ENCODE measurements at regions not wholly inside any gene's neighbourhood (a gene's known extent, or its start where the extent isn't known, plus 50 kb on each side); places are given as distances from the start of the nearest gene placed in this dataset.
A peak's percentile ranks its signal among the peaks of the same experiment; 100 is the strongest.

GRCh38 chr18:63071701-63072141, 247.8 kb downstream of the BCL2 start:
- Histone ChIP-seq H3K27ac (ENCODE audit: low read depth, low read length) (no peak overlapping the region), H3K4me3 (ENCODE audit: low read length) (no peak overlapping the region), H3K4me1 (ENCODE audit: control insufficient read depth in 2 of 2, insufficient read depth in 2 of 2, low read length in 2 of 2) (no peaks in the 10 kb centered on the region), H3K36me3 (ENCODE audit: control insufficient read depth in 2 of 3, insufficient read depth in 3 of 3, low read length in 3 of 3) (no peaks in the 10 kb centered on the region), H3K27me3 (ENCODE audit: control insufficient read depth in 2 of 2, insufficient read depth in 2 of 2, low read length in 2 of 2) (no peaks in the 10 kb centered on the region), H3K9me3 (ENCODE audit: control insufficient read depth in 2 of 3, low read length in 3 of 3) (no peaks in the 10 kb centered on the region)
- H3K27me3 Mint-ChIP-seq: peaks cover 0 to 21% (median 0%) of the 10 kb centered on the region in 5 donors
- CTCF ChIA-PET: no interaction called here
- H3K27ac Mint-ChIP-seq: no peak overlapping the region
- H3K36me3 Mint-ChIP-seq: no peaks in the 10 kb centered on the region
- H3K4me3 Mint-ChIP-seq: no peak overlapping the region
- POLR2A ChIA-PET: interaction anchor here (0.8 kb wide), 1 partner anchor 113 kb away, joined by 3 read pairs; no protein-coding TSS in a partner anchor
- H3K4me1 Mint-ChIP-seq: peaks cover 0 to 16% (median 12%) of the 10 kb centered on the region in 7 donors
- ATAC-seq (no peak), DNase-seq (no peak)
- H3K9me3 Mint-ChIP-seq: no peaks in the 10 kb centered on the region
- intact Hi-C loops (cut with micrococcal nuclease): loop anchor here (10.0 kb wide), 2 partner anchors 53 to 357 kb away; partner anchors contain the start of gene PHLPP1 (in 1 of the 2)

GRCh38 chr18:63070767-63071502, 248.6 kb downstream of the BCL2 start:
- no peak for ATAC-seq
- Mint-ChIP-seq H3K27me3 (peaks cover 0 to 19% (median 0%) of the 10 kb centered on the region in 5 donors), H3K9me3 (no peaks in the 10 kb centered on the region), H3K4me3 (no peak overlapping the region), H3K27ac (no peak overlapping the region), H3K36me3 (no peaks in the 10 kb centered on the region), H3K4me1 (peaks cover 0 to 16% (median 12%) of the 10 kb centered on the region in 7 donors)
- Histone ChIP-seq H3K4me1 (ENCODE audit: control insufficient read depth in 2 of 2, insufficient read depth in 2 of 2, low read length in 2 of 2) (no peaks in the 10 kb centered on the region), H3K36me3 (ENCODE audit: control insufficient read depth in 2 of 3, insufficient read depth in 3 of 3, low read length in 3 of 3) (no peaks in the 10 kb centered on the region), H3K27ac (ENCODE audit: low read depth, low read length) (no peak overlapping the region), H3K27me3 (ENCODE audit: control insufficient read depth in 2 of 2, insufficient read depth in 2 of 2, low read length in 2 of 2) (no peaks in the 10 kb centered on the region), H3K4me3 (ENCODE audit: low read length) (no peak overlapping the region), H3K9me3 (ENCODE audit: control insufficient read depth in 2 of 3, low read length in 3 of 3) (no peaks in the 10 kb centered on the region)
- DNase-seq: no peak
- intact Hi-C loops (cut with micrococcal nuclease): loop anchor here (10.0 kb wide), 2 partner anchors 54 to 356 kb away; partner anchors contain the start of gene PHLPP1 (in 1 of the 2)
- POLR2A ChIA-PET: interaction anchor here (0.5 to 0.6 kb wide), 2 partner anchors 47 to 489 kb away, joined by 3 read pairs; no protein-coding TSS in a partner anchor
- CTCF ChIA-PET: no interaction called here

GRCh38 chr18:63069496-63069895, 250.1 kb downstream of the BCL2 start:
- no peak overlapping the region for H3K27ac ChIP-seq (ENCODE audit: low read depth, low read length)
- POLR2A ChIA-PET: no interaction called here
- intact Hi-C loops (cut with micrococcal nuclease): no loop called here
- H3K36me3 ChIP-seq (ENCODE audit: control insufficient read depth in 2 of 3, insufficient read depth in 3 of 3, low read length in 3 of 3): no peaks in the 10 kb centered on the region
- Mint-ChIP-seq H3K9me3 (no peaks in the 10 kb centered on the region), H3K4me1 (peaks cover 0 to 8% (median 0%) of the 10 kb centered on the region in 7 donors), H3K36me3 (no peaks in the 10 kb centered on the region), H3K4me3 (no peak overlapping the region), H3K27ac (peak overlapping the region in 1 of 9 donors; percentile 0), H3K27me3 (peaks cover 0 to 24% (median 0%) of the 10 kb centered on the region in 5 donors)
- no peak overlapping the region for H3K4me3 ChIP-seq (ENCODE audit: low read length)
- no peak for ATAC-seq
- no peaks in the 10 kb centered on the region for H3K9me3 ChIP-seq (ENCODE audit: control insufficient read depth in 2 of 3, low read length in 3 of 3)
- no peaks in the 10 kb centered on the region for H3K27me3 ChIP-seq (ENCODE audit: control insufficient read depth in 2 of 2, insufficient read depth in 2 of 2, low read length in 2 of 2)
- no peaks in the 10 kb centered on the region for H3K4me1 ChIP-seq (ENCODE audit: control insufficient read depth in 2 of 2, insufficient read depth in 2 of 2, low read length in 2 of 2)
- DNase-seq: no peak
- CTCF ChIA-PET: no interaction called here

- H3K27me3 Mint-ChIP-seq: peaks cover 0 to 33% (median 0%) of the 10 kb centered on the region in 5 donors
- H3K4me3 ChIP-seq (ENCODE audit: low read length): no peak overlapping the region
- no peaks in the 10 kb centered on the region for H3K36me3 ChIP-seq (ENCODE audit: control insufficient read depth in 2 of 3, insufficient read depth in 3 of 3, low read length in 3 of 3)
- H3K9me3 ChIP-seq (ENCODE audit: control insufficient read depth in 2 of 3, low read length in 3 of 3): no peaks in the 10 kb centered on the region
- intact Hi-C loops (cut with micrococcal nuclease): no loop called here
- ChIA-PET POLR2A (interaction anchor here (0.6 kb wide), 1 partner anchor 59 kb away, joined by 3 read pairs; no protein-coding TSS in a partner anchor), CTCF (no interaction called here)
- no peak overlapping the region for H3K27ac ChIP-seq (ENCODE audit: low read depth, low read length)
- no peaks in the 10 kb centered on the region for H3K36me3 Mint-ChIP-seq
- peaks cover 0 to 8% (median 0%) of the 10 kb centered on the region in 7 donors for H3K4me1 Mint-ChIP-seq
- H3K4me3 Mint-ChIP-seq: no peak overlapping the region
- H3K27ac Mint-ChIP-seq: no peak overlapping the region
- ATAC-seq: no peak
- no peaks in the 10 kb centered on the region for H3K9me3 Mint-ChIP-seq
- H3K4me1 ChIP-seq (ENCODE audit: control insufficient read depth in 2 of 2, insufficient read depth in 2 of 2, low read length in 2 of 2): no peaks in the 10 kb centered on the region
- H3K27me3 ChIP-seq (ENCODE audit: control insufficient read depth in 2 of 2, insufficient read depth in 2 of 2, low read length in 2 of 2): no peaks in the 10 kb centered on the region
- no peak for DNase-seq
Observed at GRCh38 chr18:63067939-63068338, 251.6 kb downstream of the BCL2 start.

DNA sequence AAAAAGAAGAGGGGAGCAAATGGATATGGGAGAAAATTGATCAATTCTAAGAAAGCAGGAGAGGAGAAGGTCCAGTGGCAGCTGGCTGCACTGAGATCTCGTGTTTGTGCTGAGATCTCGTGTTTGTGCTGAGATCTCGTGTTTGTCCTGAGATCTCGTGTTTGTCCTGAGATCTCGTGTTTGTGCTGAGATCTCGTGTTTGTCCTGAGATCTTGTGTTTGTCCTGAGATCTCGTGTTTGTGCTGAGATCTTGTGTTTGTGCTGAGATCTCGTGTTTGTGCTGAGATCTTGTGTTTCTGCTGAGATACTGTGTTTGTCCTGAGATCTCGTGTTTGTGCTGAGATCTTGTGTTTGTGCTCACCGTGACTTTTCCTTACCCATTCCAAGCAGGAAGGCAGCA, 254.4 kb downstream of the BCL2 start:
- H3K4me3 Mint-ChIP-seq: no peak overlapping the region
- no peaks in the 10 kb centered on the region for H3K36me3 ChIP-seq (ENCODE audit: control insufficient read depth in 2 of 3, insufficient read depth in 3 of 3, low read length in 3 of 3)
- H3K27me3 ChIP-seq (ENCODE audit: control insufficient read depth in 2 of 2, insufficient read depth in 2 of 2, low read length in 2 of 2): no peaks in the 10 kb centered on the region
- ATAC-seq (no peak), DNase-seq (no peak)
- CTCF ChIA-PET: no interaction called here
- H3K36me3 Mint-ChIP-seq: no peaks in the 10 kb centered on the region
- H3K4me1 ChIP-seq (ENCODE audit: control insufficient read depth in 2 of 2, insufficient read depth in 2 of 2, low read length in 2 of 2): no peaks in the 10 kb centered on the region
- no peaks in the 10 kb centered on the region for H3K9me3 ChIP-seq (ENCODE audit: control insufficient read depth in 2 of 3, low read length in 3 of 3)
- POLR2A ChIA-PET: no interaction called here
- H3K27me3 Mint-ChIP-seq: peaks cover 0 to 40% (median 4%) of the 10 kb centered on the region in 5 donors
- H3K9me3 Mint-ChIP-seq: no peaks in the 10 kb centered on the region
- H3K27ac ChIP-seq (ENCODE audit: low read depth, low read length): no peak overlapping the region
- H3K27ac Mint-ChIP-seq: no peak overlapping the region
- peaks cover 0 to 8% (median 0%) of the 10 kb centered on the region in 7 donors for H3K4me1 Mint-ChIP-seq
- intact Hi-C loops (cut with micrococcal nuclease): no loop called here
- no peak overlapping the region for H3K4me3 ChIP-seq (ENCODE audit: low read length)

GRCh38 chr18:63063171-63063570, 256.4 kb downstream of the BCL2 start:
- intact Hi-C loops (cut with micrococcal nuclease): no loop called here
- ATAC-seq: no peak
- Mint-ChIP-seq H3K36me3 (no peaks in the 10 kb centered on the region), H3K27me3 (peaks cover 0 to 38% (median 4%) of the 10 kb centered on the region in 5 donors), H3K4me3 (no peak overlapping the region), H3K4me1 (peaks cover 0 to 5% (median 0%) of the 10 kb centered on the region in 7 donors), H3K9me3 (no peaks in the 10 kb centered on the region), H3K27ac (no peak overlapping the region)
- Histone ChIP-seq H3K27me3 (ENCODE audit: control insufficient read depth in 2 of 2, insufficient read depth in 2 of 2, low read length in 2 of 2) (no peaks in the 10 kb centered on the region), H3K27ac (ENCODE audit: low read depth, low read length) (no peak overlapping the region), H3K9me3 (ENCODE audit: control insufficient read depth in 2 of 3, low read length in 3 of 3) (no peaks in the 10 kb centered on the region), H3K36me3 (ENCODE audit: control insufficient read depth in 2 of 3, insufficient read depth in 3 of 3, low read length in 3 of 3) (no peaks in the 10 kb centered on the region), H3K4me1 (ENCODE audit: control insufficient read depth in 2 of 2, insufficient read depth in 2 of 2, low read length in 2 of 2) (no peaks in the 10 kb centered on the region), H3K4me3 (ENCODE audit: low read length) (no peak overlapping the region)
- ChIA-PET POLR2A (no interaction called here), CTCF (no interaction called here)
- DNase-seq: no peak

GRCh38 chr18:63062246-63062645, 257.3 kb downstream of the BCL2 start:
- Mint-ChIP-seq H3K36me3 (no peaks in the 10 kb centered on the region), H3K27ac (peak overlapping the region in 1 of 9 donors; percentile 22)
- intact Hi-C loops (cut with micrococcal nuclease): no loop called here

More at GRCh38 chr18:63062246-63062645, 257.3 kb downstream of the BCL2 start:
- Histone ChIP-seq H3K27me3 (ENCODE audit: control insufficient read depth in 2 of 2, insufficient read depth in 2 of 2, low read length in 2 of 2) (no peaks in the 10 kb centered on the region), H3K4me3 (ENCODE audit: low read length) (no peak overlapping the region), H3K27ac (ENCODE audit: low read depth, low read length) (no peak overlapping the region), H3K9me3 (ENCODE audit: control insufficient read depth in 2 of 3, low read length in 3 of 3) (no peaks in the 10 kb centered on the region), H3K4me1 (ENCODE audit: control insufficient read depth in 2 of 2, insufficient read depth in 2 of 2, low read length in 2 of 2) (no peaks in the 10 kb centered on the region), H3K36me3 (ENCODE audit: control insufficient read depth in 2 of 3, insufficient read depth in 3 of 3, low read length in 3 of 3) (no peaks in the 10 kb centered on the region)
- ATAC-seq: no peak
- ChIA-PET CTCF (interaction anchor here (1.7 kb wide), 1 partner anchor 46 kb away, joined by 4 read pairs; no protein-coding TSS in a partner anchor), POLR2A (no interaction called here)
- Mint-ChIP-seq H3K27me3 (peaks cover 0 to 38% (median 4%) of the 10 kb centered on the region in 5 donors), H3K9me3 (no peaks in the 10 kb centered on the region), H3K4me1 (no peaks in the 10 kb centered on the region), H3K4me3 (no peak overlapping the region)
- no peak for DNase-seq
